ENCODE measurements at regions not wholly inside any gene's neighbourhood (a gene's known extent, or its start where the extent isn't known, plus 50 kb on each side); places are given as distances from the start of the nearest gene placed in this dataset.
A peak's percentile ranks its signal among the peaks of the same experiment; 100 is the strongest.

DNA sequence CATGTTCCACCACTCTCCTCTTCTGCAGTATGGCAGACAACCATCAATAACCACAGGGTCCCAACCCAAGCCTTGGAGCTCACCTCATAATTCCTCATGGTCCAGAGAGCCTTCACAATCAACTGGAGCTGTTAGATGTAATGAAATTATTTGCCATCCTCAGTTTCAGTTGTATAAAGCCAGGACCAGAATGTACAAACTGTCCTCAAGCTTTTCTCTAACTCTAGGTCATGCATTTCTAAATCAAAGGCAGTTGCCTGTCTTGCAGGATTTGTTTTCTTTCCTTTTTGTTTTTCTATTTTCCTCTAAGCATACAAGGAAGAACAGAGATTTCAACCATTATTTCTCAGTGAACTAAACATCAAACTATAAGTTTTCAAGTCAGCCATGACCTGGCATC lies 182.5 kb upstream of the SERP2 start:
- H3K4me3 ChIP-seq, result no peak overlapping the region
- peak overlapping the region; percentile 43 for H3K27ac ChIP-seq
- no peaks in the 10 kb centered on the region for H3K27me3 ChIP-seq
- no peak for TF ChIP-seq EP300 (IDR thresholded peaks at IDR 0.05)
- TF ChIP-seq POLR2A (IDR thresholded peaks at IDR 0.05), result no peak
- TF ChIP-seq, protein P1, sequence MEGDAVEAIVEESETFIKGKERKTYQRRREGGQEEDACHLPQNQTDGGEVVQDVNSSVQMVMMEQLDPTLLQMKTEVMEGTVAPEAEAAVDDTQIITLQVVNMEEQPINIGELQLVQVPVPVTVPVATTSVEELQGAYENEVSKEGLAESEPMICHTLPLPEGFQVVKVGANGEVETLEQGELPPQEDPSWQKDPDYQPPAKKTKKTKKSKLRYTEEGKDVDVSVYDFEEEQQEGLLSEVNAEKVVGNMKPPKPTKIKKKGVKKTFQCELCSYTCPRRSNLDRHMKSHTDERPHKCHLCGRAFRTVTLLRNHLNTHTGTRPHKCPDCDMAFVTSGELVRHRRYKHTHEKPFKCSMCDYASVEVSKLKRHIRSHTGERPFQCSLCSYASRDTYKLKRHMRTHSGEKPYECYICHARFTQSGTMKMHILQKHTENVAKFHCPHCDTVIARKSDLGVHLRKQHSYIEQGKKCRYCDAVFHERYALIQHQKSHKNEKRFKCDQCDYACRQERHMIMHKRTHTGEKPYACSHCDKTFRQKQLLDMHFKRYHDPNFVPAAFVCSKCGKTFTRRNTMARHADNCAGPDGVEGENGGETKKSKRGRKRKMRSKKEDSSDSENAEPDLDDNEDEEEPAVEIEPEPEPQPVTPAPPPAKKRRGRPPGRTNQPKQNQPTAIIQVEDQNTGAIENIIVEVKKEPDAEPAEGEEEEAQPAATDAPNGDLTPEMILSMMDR (IDR thresholded peaks at IDR 0.05), result no peak
- TF ChIP-seq POLR2AphosphoS5 (IDR thresholded peaks at IDR 0.05), result no peak
- peaks cover 14% of the 10 kb centered on the region for H3K4me1 ChIP-seq
- H3K36me3 ChIP-seq, result no peaks in the 10 kb centered on the region
- no peaks in the 10 kb centered on the region for H3K9me3 ChIP-seq
- no peak for DNase-seq (ENCODE audit: low spot score in 2 of 2)

DNA sequence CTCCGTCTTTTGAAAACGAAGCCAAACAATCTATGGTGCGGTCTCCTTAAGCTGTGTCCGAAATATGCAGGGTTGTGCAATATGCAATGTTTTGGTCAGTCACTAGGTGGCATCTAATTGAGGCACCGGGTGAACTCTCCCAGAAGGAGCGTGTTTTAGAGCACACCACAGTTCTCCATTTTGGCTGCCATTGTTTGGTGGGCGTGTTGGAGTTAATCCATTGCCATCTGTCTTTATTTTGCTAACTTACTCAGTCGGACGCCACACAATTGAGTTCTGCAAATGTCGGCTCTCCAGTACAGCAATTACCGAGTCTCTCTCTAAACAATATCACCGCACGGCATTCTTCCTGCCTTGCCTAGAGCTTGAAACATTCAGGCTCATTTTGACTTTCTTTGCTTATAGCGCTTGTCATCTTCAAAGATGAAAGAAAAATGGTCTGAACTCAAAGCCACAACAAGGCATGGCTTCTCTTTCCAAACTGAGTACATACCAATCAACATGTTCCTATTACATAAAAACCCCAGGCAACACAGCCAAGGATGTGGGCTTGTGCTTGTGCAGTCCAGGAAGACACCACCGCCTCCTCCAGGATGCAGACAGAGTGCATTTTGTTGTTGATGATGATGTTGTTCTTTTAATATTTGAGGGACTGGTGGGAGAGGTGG lies 182.0 kb upstream of the SERP2 start:
- DNase-seq (ENCODE audit: low spot score in 2 of 2), result no peak
- Histone ChIP-seq H3K27me3 (no peaks in the 10 kb centered on the region), H3K4me3 (no peak overlapping the region), H3K9me3 (no peaks in the 10 kb centered on the region), H3K4me1 (peaks cover 14% of the 10 kb centered on the region), H3K36me3 (no peaks in the 10 kb centered on the region), H3K27ac (peak overlapping the region; percentile 43)
- WGBS, result 39% methylated on average over 15 of the region's 15 CpGs
- no peak for TF ChIP-seq POLR2A (IDR thresholded peaks at IDR 0.05)
- TF ChIP-seq POLR2AphosphoS5 (IDR thresholded peaks at IDR 0.05), result peak in 2 of 3 donors; percentile 16 to 25
- TF ChIP-seq, protein P1 (IDR thresholded peaks at IDR 0.05), result peak; percentile 54 to 58

DNA sequence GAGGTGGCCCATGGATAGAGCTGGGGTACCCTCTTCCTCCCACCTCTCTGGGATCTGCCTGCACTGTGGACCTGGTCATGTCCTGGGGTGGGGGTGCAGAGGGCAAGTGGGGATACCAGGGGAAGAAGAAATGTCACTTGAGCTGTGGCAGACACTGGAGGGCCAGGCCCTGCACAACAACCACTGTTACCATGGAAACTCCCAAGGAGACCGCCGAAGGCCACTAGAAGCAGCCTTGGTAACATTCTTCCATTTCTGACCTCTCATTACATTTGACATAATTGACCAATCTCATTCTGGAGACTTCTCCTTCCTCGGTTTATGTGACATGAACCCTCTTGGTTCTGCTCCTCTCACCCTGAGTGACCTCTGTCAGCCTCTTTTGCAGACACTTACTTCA lies 179.9 kb upstream of the SERP2 start:
- Histone ChIP-seq H3K4me3 (no peak overlapping the region), H3K9me3 (no peaks in the 10 kb centered on the region), H3K4me1 (peaks cover 25% of the 10 kb centered on the region), H3K27ac (no peak overlapping the region), H3K36me3 (no peaks in the 10 kb centered on the region), H3K27me3 (no peaks in the 10 kb centered on the region)
- WGBS, result 89% methylated on average over 3 of the region's 3 CpGs
- TF ChIP-seq EP300 (IDR thresholded peaks at IDR 0.05), result no peak
- TF ChIP-seq POLR2A (IDR thresholded peaks at IDR 0.05), result no peak
- TF ChIP-seq, protein P1 (IDR thresholded peaks at IDR 0.05), result no peak
- no peak for TF ChIP-seq POLR2AphosphoS5 (IDR thresholded peaks at IDR 0.05)
- DNase-seq (ENCODE audit: low spot score in 2 of 2), result no peak

DNA sequence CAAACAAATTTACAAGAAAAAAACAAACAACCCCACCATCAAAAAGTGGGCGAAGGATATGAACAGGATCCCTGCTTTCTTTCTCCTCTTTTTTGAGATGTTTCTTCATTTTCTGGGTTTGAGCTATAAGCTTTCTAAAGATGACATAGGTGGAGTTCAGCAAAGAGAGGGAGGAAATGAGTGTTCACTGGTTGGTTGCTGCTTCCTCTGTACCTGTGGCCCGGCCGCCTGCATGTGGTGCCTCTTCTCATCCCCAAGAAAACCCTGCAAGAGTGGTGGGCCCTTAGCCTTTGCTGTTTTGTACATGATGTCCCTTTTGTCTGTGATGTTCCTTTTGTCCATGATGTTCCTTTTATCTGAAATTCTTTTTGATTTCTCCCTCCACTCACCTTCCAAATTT lies 178.4 kb upstream of the SERP2 start:
- H3K36me3 ChIP-seq, result no peaks in the 10 kb centered on the region
- peaks cover 40% of the 10 kb centered on the region for H3K4me1 ChIP-seq
- WGBS, result 76% methylated on average over 3 of the region's 3 CpGs
- no peak overlapping the region for H3K4me3 ChIP-seq
- TF ChIP-seq, protein P1 (IDR thresholded peaks at IDR 0.05), result no peak
- DNase-seq (ENCODE audit: low spot score in 2 of 2), result no peak
- no peaks in the 10 kb centered on the region for H3K9me3 ChIP-seq
- no peak overlapping the region for H3K27ac ChIP-seq
- no peaks in the 10 kb centered on the region for H3K27me3 ChIP-seq

DNA sequence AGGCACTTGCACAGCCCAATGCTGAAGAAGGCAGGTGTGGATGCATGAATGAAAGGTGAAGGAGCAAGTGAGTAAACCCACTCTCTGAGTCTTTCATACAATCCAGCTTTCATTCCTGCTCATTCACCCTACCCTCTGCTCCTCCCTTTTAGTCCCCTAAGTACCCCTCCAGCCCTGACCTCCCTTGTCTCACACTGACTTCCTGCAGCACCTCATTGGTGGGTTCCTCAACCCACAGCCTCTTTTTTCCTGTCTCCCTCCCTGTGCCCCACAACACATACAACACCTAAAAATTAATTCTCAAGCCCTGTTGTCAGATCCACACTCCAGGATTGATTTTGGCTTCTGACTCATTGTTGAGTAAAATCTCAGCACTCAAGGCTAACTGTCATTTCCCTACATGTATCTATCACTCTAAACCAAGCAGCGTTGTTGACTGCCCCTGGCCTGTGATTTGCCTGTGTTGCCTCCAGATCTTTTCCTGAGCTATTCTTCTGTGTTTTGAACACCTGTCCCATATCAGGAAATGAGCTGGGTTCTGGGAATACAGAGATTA lies 177.3 kb upstream of the SERP2 start:
- DNase-seq (ENCODE audit: low spot score in 2 of 2), result no peak
- H3K36me3 ChIP-seq, result no peaks in the 10 kb centered on the region
- H3K4me3 ChIP-seq, result no peak overlapping the region
- no peaks in the 10 kb centered on the region for H3K27me3 ChIP-seq
- no peak overlapping the region for H3K27ac ChIP-seq
- WGBS, result 83% methylated on average over 1 of the region's 1 CpG
- H3K4me1 ChIP-seq, result peaks cover 33% of the 10 kb centered on the region
- TF ChIP-seq EP300 (IDR thresholded peaks at IDR 0.05), result no peak
- no peak for TF ChIP-seq POLR2A (IDR thresholded peaks at IDR 0.05)
- no peak for TF ChIP-seq POLR2AphosphoS5 (IDR thresholded peaks at IDR 0.05)
- TF ChIP-seq, protein P1 (IDR thresholded peaks at IDR 0.05), result no peak
- H3K9me3 ChIP-seq, result no peaks in the 10 kb centered on the region

Measured in suprapubic skin (tissue), 4 donors.